Ramos (cell line): ENCODE measurements at regions not wholly inside any gene's neighbourhood (a gene's known extent, or its start where the extent isn't known, plus 50 kb on each side); places are given as distances from the start of the nearest gene placed in this dataset.
"Not testable (repeated sequence)": the region's sequence is repeated elsewhere in the genome, so short reads cannot be mapped to it uniquely, and the experiment has no call there.

Experiments
- in situ Hi-C: fragments of 300-500 bp; cut with MboI; formaldehyde crosslinking; loops from one replicate; pipeline ENCODE4 v1.14.3; 2022; ENCODE audit warnings: low sequenced_read_pairs; ENCODE audit not compliant: unreplicated experiment

GRCh38 chr18:70423120-70423519 lies 134.3 kb downstream of the SOCS6 start:
- in situ Hi-C loops, result no loop called here

- in situ Hi-C loops, result no loop called here
These were observed 133.6 kb downstream of the SOCS6 start for GRCh38 chr18:70422391-70422965.

GRCh38 chr18:70421471-70422390 lies 132.9 kb downstream of the SOCS6 start:
- in situ Hi-C loops, result no loop called here

GRCh38 chr18:70420146-70420898 lies 131.5 kb downstream of the SOCS6 start:
- in situ Hi-C loops, result no loop called here

GRCh38 chr18:70419526-70419925 lies 130.7 kb downstream of the SOCS6 start:
- in situ Hi-C loops, result no loop called here

GRCh38 chr18:70418546-70419311 lies 129.9 kb downstream of the SOCS6 start:
- in situ Hi-C loops, result no loop called here

- in situ Hi-C loops, result no loop called here
These were observed 129.0 kb downstream of the SOCS6 start for GRCh38 chr18:70417847-70418246.

- in situ Hi-C loops, result no loop called here
These were observed 127.7 kb downstream of the SOCS6 start for GRCh38 chr18:70416496-70416895.

- in situ Hi-C loops, result no loop called here
These were observed 127.1 kb downstream of the SOCS6 start for GRCh38 chr18:70415823-70416488.

GRCh38 chr18:70414315-70414900 lies 125.6 kb downstream of the SOCS6 start:
- in situ Hi-C loops, result no loop called here

GRCh38 chr18:70413455-70413854 lies 124.6 kb downstream of the SOCS6 start:
- in situ Hi-C loops, result no loop called here

GRCh38 chr18:70411876-70412435 lies 123.1 kb downstream of the SOCS6 start:
- in situ Hi-C loops, result no loop called here

GRCh38 chr18:70411307-70411706 lies 122.5 kb downstream of the SOCS6 start:
- in situ Hi-C loops, result no loop called here

- in situ Hi-C loops, result no loop called here
These were observed 116.2 kb downstream of the SOCS6 start for GRCh38 chr18:70405052-70405451.

- in situ Hi-C loops, result no loop called here
These were observed 111.6 kb downstream of the SOCS6 start for GRCh38 chr18:70400476-70400875.

- in situ Hi-C loops, result no loop called here
These were observed 109.2 kb downstream of the SOCS6 start for GRCh38 chr18:70398076-70398475.

- in situ Hi-C loops, result no loop called here
These were observed 108.5 kb downstream of the SOCS6 start for GRCh38 chr18:70397259-70397925.

- in situ Hi-C loops, result not testable (repeated sequence)
These were observed 106.9 kb downstream of the SOCS6 start for GRCh38 chr18:70395771-70396170.

- in situ Hi-C loops, result no loop called here
These were observed 105.8 kb downstream of the SOCS6 start for GRCh38 chr18:70394672-70395071.
